Activated gamma-delta T cell treated with Interleukin-2 at 50 U/mL for 16 hours (primary cell): ENCODE measurements at regions not wholly inside any gene's neighbourhood (a gene's known extent, or its start where the extent isn't known, plus 50 kb on each side); places are given as distances from the start of the nearest gene placed in this dataset.

Experiments used
- DNase-seq: peaks from one replicate; pipeline ENCODE4 v3.0.0-alpha.2; 2020

GRCh38 chr14:100659345-100660001 is 67.2 kb upstream of the DLK1 start:
- DNase-seq = no peak

- no peak for DNase-seq
Measured at GRCh38 chr14:100660498-100660881, 66.2 kb upstream of the DLK1 start.

- DNase-seq = no peak
Measured at GRCh38 chr14:100660882-100661635, 65.6 kb upstream of the DLK1 start.

- DNase-seq = peak; percentile 57
Measured at GRCh38 chr14:100662879-100663760, 63.6 kb upstream of the DLK1 start.

- no peak for DNase-seq
Measured at GRCh38 chr14:100663761-100664052, 63.0 kb upstream of the DLK1 start.

GRCh38 chr14:100664231-100664630 is 62.5 kb upstream of the DLK1 start:
- DNase-seq = no peak

GRCh38 chr14:100664841-100665510 is 61.7 kb upstream of the DLK1 start:
- DNase-seq = no peak

- DNase-seq = no peak
Measured at GRCh38 chr14:100665511-100666032, 61.1 kb upstream of the DLK1 start.

- no peak for DNase-seq
Measured at GRCh38 chr14:100666403-100666802, 60.3 kb upstream of the DLK1 start.

- DNase-seq = no peak
Measured at GRCh38 chr14:100666851-100667250, 59.8 kb upstream of the DLK1 start.

- no peak for DNase-seq
Measured at GRCh38 chr14:100667656-100668055, 59.0 kb upstream of the DLK1 start.

GRCh38 chr14:100668352-100668751 is 58.3 kb upstream of the DLK1 start:
- DNase-seq = no peak

GRCh38 chr14:100669011-100669412 is 57.7 kb upstream of the DLK1 start:
- DNase-seq = no peak

GRCh38 chr14:100669468-100669867 is 57.2 kb upstream of the DLK1 start:
- DNase-seq = no peak

GRCh38 chr14:100670017-100670752 is 56.5 kb upstream of the DLK1 start:
- no peak for DNase-seq

GRCh38 chr14:100670753-100671049 is 56.0 kb upstream of the DLK1 start:
- no peak for DNase-seq

GRCh38 chr14:100671386-100671901 is 55.2 kb upstream of the DLK1 start:
- DNase-seq = no peak

GRCh38 chr14:100671906-100672305 is 54.8 kb upstream of the DLK1 start:
- DNase-seq = no peak

GRCh38 chr14:100673085-100673806 is 53.4 kb upstream of the DLK1 start:
- no peak for DNase-seq

GRCh38 chr14:100673807-100674154 is 52.9 kb upstream of the DLK1 start:
- DNase-seq = no peak

- DNase-seq = no peak
Measured at GRCh38 chr14:100674428-100674827, 52.3 kb upstream of the DLK1 start.
